Neuronal stem cell (in vitro differentiated cells): ENCODE measurements at regions not wholly inside any gene's neighbourhood (a gene's known extent, or its start where the extent isn't known, plus 50 kb on each side); places are given as distances from the start of the nearest gene placed in this dataset.

Source experiments
- DNase-seq: peaks from one replicate; pipeline ENCODE4 v3.0.0-alpha.2; 2013; ENCODE audit warnings: low spot score
- H2AFZ ChIP-seq: one replicate; pipeline ENCODE4 v1.6.1; 2013; ENCODE audit warnings: mild to moderate bottlenecking, low read length, inconsistent platforms
- H2AK5ac ChIP-seq: 2 replicates; pipeline ENCODE4 v1.6.1; 2013; ENCODE audit warnings: low read depth, mild to moderate bottlenecking, inconsistent platforms, low read length, moderate library complexity, mixed read lengths
- H2BK120ac ChIP-seq: 2 replicates; pipeline ENCODE4 v1.6.1; 2013; ENCODE audit warnings: low read depth, mild to moderate bottlenecking, inconsistent platforms, low read length, moderate library complexity, mixed read lengths
- H2BK12ac ChIP-seq: one replicate; pipeline ENCODE4 v1.6.1; 2013; ENCODE audit warnings: low read length, inconsistent platforms
- H2BK15ac ChIP-seq: 2 replicates; pipeline ENCODE4 v1.6.1; 2013; ENCODE audit warnings: mild to moderate bottlenecking, low read length, inconsistent platforms, mixed read lengths
- H2BK5ac ChIP-seq: one replicate; pipeline ENCODE4 v1.6.1; 2013; ENCODE audit warnings: inconsistent platforms, mild to moderate bottlenecking, low read length, moderate library complexity
- H3K14ac ChIP-seq: one replicate; pipeline ENCODE4 v1.6.1; 2013; ENCODE audit warnings: low read length, inconsistent platforms
- H3K18ac ChIP-seq: 2 replicates; pipeline ENCODE4 v1.6.1; 2013; ENCODE audit warnings: low read length, inconsistent platforms
- H3K23ac ChIP-seq: 2 replicates; pipeline ENCODE4 v1.6.1; 2013; ENCODE audit warnings: low read depth, mild to moderate bottlenecking, mixed read lengths, low read length, inconsistent platforms; ENCODE audit not compliant: poor library complexity
- H3K27ac ChIP-seq: replicated peaks from 3 replicates; pipeline ENCODE4 v1.5.1; 2013; ENCODE audit warnings: low read length, inconsistent platforms
- H3K27me3 ChIP-seq, 3 experiments: 2 replicates each; pipeline ENCODE4 v1.6.1; 2013; ENCODE audit warnings: low read length in 3 of 3, mild to moderate bottlenecking in 2 of 3, inconsistent platforms in 1 of 3, low read depth in 1 of 3, mixed read lengths in 1 of 3, moderate library complexity in 1 of 3; ENCODE audit not compliant: control insufficient read depth in 3 of 3, insufficient read depth in 3 of 3
- H3K36me3 ChIP-seq, 2 donors: replicated peaks in 1 of 2; 2 replicates each; pipeline ENCODE4 v1.6.1; 2013; ENCODE audit warnings: low read length in 2 of 2; ENCODE audit not compliant: control insufficient read depth in 2 of 2, insufficient read depth in 2 of 2
- H3K4ac ChIP-seq: 2 replicates; pipeline ENCODE4 v1.6.1; 2013; ENCODE audit warnings: inconsistent platforms, mild to moderate bottlenecking, low read length, moderate library complexity
- H3K4me1 ChIP-seq, 2 donors: 1 replicate in 1 of 2; 2 replicates in 1 of 2; pipeline ENCODE4 v1.6.1; 2013; ENCODE audit warnings: low read length in 2 of 2, low read depth in 1 of 2; ENCODE audit not compliant: control insufficient read depth in 2 of 2, insufficient read depth in 1 of 2
- H3K4me2 ChIP-seq: one replicate; pipeline ENCODE4 v1.6.1; 2013; ENCODE audit warnings: mild to moderate bottlenecking, low read length, inconsistent platforms; ENCODE audit not compliant: insufficient read depth, poor library complexity, severe bottlenecking
- H3K4me3 ChIP-seq, 2 donors: 2 replicates each; pipeline ENCODE4 v1.5.1; 2013; ENCODE audit warnings: low read length in 2 of 2, mild to moderate bottlenecking in 2 of 2, inconsistent platforms in 1 of 2, moderate library complexity in 1 of 2
- H3K79me1 ChIP-seq: one replicate; pipeline ENCODE4 v1.6.1; 2013; ENCODE audit warnings: low read depth, mild to moderate bottlenecking, inconsistent platforms, low read length, moderate library complexity
- H3K9ac ChIP-seq: one replicate; pipeline ENCODE4 v1.6.1; 2013; ENCODE audit warnings: mild to moderate bottlenecking, low read depth, low read length, inconsistent platforms; ENCODE audit not compliant: poor library complexity
- H3K9me3 ChIP-seq, 2 donors: replicated peaks in 1 of 2; 2 replicates each; pipeline versions ENCODE3 to v1.6.1; 2013; ENCODE audit warnings: low read length in 2 of 2, mild to moderate bottlenecking in 2 of 2, inconsistent platforms in 1 of 2, low read depth in 1 of 2, mixed read lengths in 1 of 2, moderate library complexity in 1 of 2; ENCODE audit not compliant: control insufficient read depth in 2 of 2, insufficient read depth in 1 of 2
- H4K8ac ChIP-seq: one replicate; pipeline ENCODE4 v1.6.1; 2013; ENCODE audit warnings: low read depth, mild to moderate bottlenecking, inconsistent platforms, low read length, moderate library complexity
- H4K91ac ChIP-seq: one replicate; pipeline ENCODE4 v1.6.1; 2013; ENCODE audit warnings: low read length, low read depth, mild to moderate bottlenecking, inconsistent platforms; ENCODE audit not compliant: poor library complexity
- WGBS, 2 donors: extraction: QIAGEN DNeasy Blood & Tissue Kit; methylation state at CpG; one replicate each; pipeline ENCODE4 v1.1.7; 2013; ENCODE audit warnings: missing lambda C conversion rate in 2 of 2, mixed read lengths in 1 of 2; ENCODE audit not compliant: insufficient read length in 2 of 2, insufficient replicate concordance in 1 of 2; ENCODE audit errors: extremely low coverage in 2 of 2; 5-methylcytosine and 5-hydroxymethylcytosine counted together

GRCh38 chr4:59374416-59374815 lies 1825.7 kb upstream of the ADGRL3 start:
- no peak overlapping the region for H3K27ac ChIP-seq
- H3K4me2 ChIP-seq: no peak overlapping the region
- no peaks in the 10 kb centered on the region for H3K79me1 ChIP-seq
- no peak overlapping the region for H4K91ac ChIP-seq
- no peak overlapping the region for H3K4me3 ChIP-seq
- no peaks in the 10 kb centered on the region for H3K36me3 ChIP-seq
- no peak overlapping the region for H3K23ac ChIP-seq
- H2BK12ac ChIP-seq: no peak overlapping the region
- H2BK15ac ChIP-seq: no peak overlapping the region
- no peak overlapping the region for H2AK5ac ChIP-seq
- H3K9ac ChIP-seq: no peak overlapping the region
- H3K27me3 ChIP-seq: no peaks in the 10 kb centered on the region
- H3K4ac ChIP-seq: no peak overlapping the region
- no peak for DNase-seq
- no peak overlapping the region for H2BK5ac ChIP-seq
- no peak overlapping the region for H3K14ac ChIP-seq
- no peak overlapping the region for H4K8ac ChIP-seq
- no peak overlapping the region for H2AFZ ChIP-seq
- H2BK120ac ChIP-seq: no peak overlapping the region
- no peaks in the 10 kb centered on the region for H3K4me1 ChIP-seq
- H3K18ac ChIP-seq: no peak overlapping the region
- WGBS, 2 donors: no CpG with 5 or more reads among the region's 3 CpGs
- peaks cover 0 to 3% of the 10 kb centered on the region in 2 donors for H3K9me3 ChIP-seq

- Histone ChIP-seq H2BK5ac (no peak overlapping the region), H3K79me1 (no peaks in the 10 kb centered on the region), H3K27me3 (no peaks in the 10 kb centered on the region), H3K4ac (no peak overlapping the region), H4K91ac (no peak overlapping the region), H2BK120ac (no peak overlapping the region), H3K4me1 (no peaks in the 10 kb centered on the region), H3K14ac (no peak overlapping the region), H3K9me3 (peaks cover 0 to 3% of the 10 kb centered on the region in 2 donors), H4K8ac (no peak overlapping the region), H3K23ac (no peak overlapping the region), H3K27ac (no peak overlapping the region), H2AK5ac (no peak overlapping the region), H2BK15ac (no peak overlapping the region), H2AFZ (no peak overlapping the region), H3K4me3 (no peak overlapping the region), H3K36me3 (no peaks in the 10 kb centered on the region), H3K18ac (no peak overlapping the region), H3K9ac (no peak overlapping the region), H3K4me2 (no peak overlapping the region), H2BK12ac (no peak overlapping the region)
- no CpG with 5 or more reads among the region's 2 CpGs for WGBS, 2 donors
- no peak for DNase-seq
These were observed 1819.2 kb upstream of the ADGRL3 start for GRCh38 chr4:59380841-59381366.

DNA sequence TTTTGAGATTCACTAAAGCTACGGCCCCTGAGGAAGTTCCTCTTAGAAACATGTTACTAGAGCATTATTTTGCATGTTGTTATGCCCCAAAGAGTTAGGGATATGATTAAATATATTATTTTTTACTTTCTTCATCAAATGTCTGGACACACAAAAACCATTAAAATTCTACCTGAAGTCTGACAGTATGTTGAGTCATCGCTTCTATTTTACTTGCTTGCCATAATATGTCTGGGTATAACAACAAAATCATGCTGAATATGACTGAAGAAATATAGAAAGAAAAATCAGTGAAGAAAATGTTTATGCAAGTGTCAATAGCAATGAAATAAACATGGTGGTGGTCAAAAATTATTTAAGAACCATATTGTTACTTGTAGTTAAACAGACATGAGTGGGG lies 1818.5 kb upstream of the ADGRL3 start:
- Histone ChIP-seq H4K8ac (no peak overlapping the region), H3K4me3 (no peak overlapping the region), H3K27me3 (no peaks in the 10 kb centered on the region), H2BK120ac (no peak overlapping the region), H2BK12ac (no peak overlapping the region), H3K9me3 (peaks cover 0 to 3% of the 10 kb centered on the region in 2 donors), H3K27ac (no peak overlapping the region), H3K14ac (no peak overlapping the region), H2AFZ (no peak overlapping the region), H2BK5ac (no peak overlapping the region), H2AK5ac (no peak overlapping the region), H4K91ac (no peak overlapping the region), H3K4me2 (no peak overlapping the region), H3K79me1 (no peaks in the 10 kb centered on the region), H3K23ac (no peak overlapping the region), H3K18ac (no peak overlapping the region), H3K4me1 (no peaks in the 10 kb centered on the region), H2BK15ac (no peak overlapping the region), H3K36me3 (no peaks in the 10 kb centered on the region), H3K9ac (no peak overlapping the region), H3K4ac (no peak overlapping the region)
- no CpG with 5 or more reads among the region's 2 CpGs for WGBS, 2 donors
- no peak for DNase-seq

DNA sequence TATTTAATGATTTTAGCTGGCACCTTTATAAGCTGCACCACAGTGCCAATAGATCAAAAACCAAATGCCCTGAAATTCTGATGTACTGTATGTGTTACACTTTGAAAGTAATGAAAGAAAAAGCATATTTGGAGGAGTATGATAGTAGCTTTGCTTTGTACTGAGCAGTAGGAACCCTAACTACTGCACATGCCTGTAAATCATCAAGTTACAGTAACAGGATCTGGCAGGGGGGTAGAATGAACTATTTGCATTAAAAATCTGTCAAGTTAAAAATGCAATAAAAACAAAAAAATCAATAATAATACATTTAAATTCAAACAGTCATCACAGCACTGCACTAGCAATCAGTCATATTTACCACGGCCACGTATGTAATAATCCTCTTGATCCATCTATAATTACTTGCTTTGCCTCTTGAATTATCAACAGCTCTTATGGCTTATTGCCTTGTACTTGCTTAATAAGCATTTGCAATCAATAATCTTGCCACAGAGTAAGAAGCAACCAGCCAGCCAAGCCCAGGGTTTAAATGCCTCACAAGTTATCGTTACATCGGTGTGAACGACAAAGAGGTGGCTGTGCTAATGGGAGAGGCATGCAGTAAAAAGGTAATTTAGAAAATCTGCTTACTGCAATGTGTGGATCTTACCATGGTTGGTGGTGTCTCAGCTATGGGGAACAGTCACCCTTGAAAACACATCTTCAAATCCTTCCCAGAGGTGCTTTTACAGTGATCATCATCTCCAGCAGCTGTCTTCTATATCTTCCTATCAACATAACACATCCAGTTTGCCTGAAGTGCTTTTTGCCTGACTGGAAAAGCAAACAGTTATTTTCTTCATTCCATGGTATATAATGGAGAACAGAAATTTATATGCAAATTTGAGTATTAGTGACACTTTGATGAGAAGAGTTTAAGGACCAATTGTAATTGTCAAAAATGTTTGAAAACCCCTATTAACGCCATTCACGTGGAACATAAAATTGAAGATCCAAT lies 1812.1 kb upstream of the ADGRL3 start:
- Histone ChIP-seq H3K79me1 (no peaks in the 10 kb centered on the region), H2BK15ac (no peak overlapping the region), H3K36me3 (no peaks in the 10 kb centered on the region), H4K91ac (no peak overlapping the region), H2BK120ac (no peak overlapping the region), H3K14ac (no peak overlapping the region), H2BK12ac (no peak overlapping the region), H3K9me3 (no peaks in the 10 kb centered on the region), H2AK5ac (no peak overlapping the region), H3K23ac (no peak overlapping the region), H2BK5ac (no peak overlapping the region), H3K4ac (no peak overlapping the region), H2AFZ (no peak overlapping the region), H4K8ac (no peak overlapping the region), H3K27me3 (peaks cover 0 to 2% (median 0%) of the 10 kb centered on the region in 3 experiments), H3K9ac (no peak overlapping the region), H3K18ac (no peak overlapping the region), H3K4me2 (no peak overlapping the region), H3K27ac (no peak overlapping the region), H3K4me3 (no peak overlapping the region), H3K4me1 (no peaks in the 10 kb centered on the region)
- no peak for DNase-seq
- WGBS, 2 donors: no CpG with 5 or more reads among the region's 7 CpGs
